Transverse colon (tissue), 3 donors: ENCODE measurements at regions not wholly inside any gene's neighbourhood (a gene's known extent, or its start where the extent isn't known, plus 50 kb on each side); places are given as distances from the start of the nearest gene placed in this dataset.

Source experiments
- POLR2A ChIP-seq: fragments of 450-650 bp; IDR thresholded peaks from one replicate; pipeline ENCODE4 v1.6.1; 2016; ENCODE audit warnings: antibody characterized with exemption, mild to moderate bottlenecking, moderate library complexity
- TF ChIP-seq, protein P1 (sequence below), 5 experiments: fragments of 200-600 bp in 3 of 5; fragments of 450-650 bp in 2 of 5; sonication (generic) in 3 of 5; IDR thresholded peaks; 1 replicate in 2 of 5; 2 replicates in 3 of 5; pipeline ENCODE4 v1.5.1; 2016 to 2017; ENCODE audit warnings: antibody characterized with exemption in 5 of 5, inconsistent platforms in 3 of 5, mild to moderate bottlenecking in 2 of 5, moderate library complexity in 1 of 5

DNA sequence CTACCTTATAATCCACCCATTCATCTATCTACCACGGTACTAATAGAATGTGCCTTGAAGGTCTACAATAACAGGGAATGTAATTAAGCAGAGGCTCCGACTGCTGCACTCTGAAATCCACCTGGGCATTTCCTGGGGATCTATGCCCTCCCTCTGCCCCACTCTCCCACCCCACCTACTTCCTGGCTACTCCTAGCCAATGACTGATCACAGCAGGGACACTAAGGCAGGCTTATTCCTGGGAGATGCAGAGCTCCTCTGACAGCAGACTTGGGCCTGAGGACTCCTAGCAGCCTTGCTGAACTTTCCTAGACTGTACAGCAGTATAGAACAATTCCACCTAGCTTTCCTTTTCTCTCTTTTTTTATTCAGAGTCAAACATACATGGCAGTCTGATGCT lies 91.1 kb upstream of the DHRS4 start:
- TF ChIP-seq, protein P1, sequence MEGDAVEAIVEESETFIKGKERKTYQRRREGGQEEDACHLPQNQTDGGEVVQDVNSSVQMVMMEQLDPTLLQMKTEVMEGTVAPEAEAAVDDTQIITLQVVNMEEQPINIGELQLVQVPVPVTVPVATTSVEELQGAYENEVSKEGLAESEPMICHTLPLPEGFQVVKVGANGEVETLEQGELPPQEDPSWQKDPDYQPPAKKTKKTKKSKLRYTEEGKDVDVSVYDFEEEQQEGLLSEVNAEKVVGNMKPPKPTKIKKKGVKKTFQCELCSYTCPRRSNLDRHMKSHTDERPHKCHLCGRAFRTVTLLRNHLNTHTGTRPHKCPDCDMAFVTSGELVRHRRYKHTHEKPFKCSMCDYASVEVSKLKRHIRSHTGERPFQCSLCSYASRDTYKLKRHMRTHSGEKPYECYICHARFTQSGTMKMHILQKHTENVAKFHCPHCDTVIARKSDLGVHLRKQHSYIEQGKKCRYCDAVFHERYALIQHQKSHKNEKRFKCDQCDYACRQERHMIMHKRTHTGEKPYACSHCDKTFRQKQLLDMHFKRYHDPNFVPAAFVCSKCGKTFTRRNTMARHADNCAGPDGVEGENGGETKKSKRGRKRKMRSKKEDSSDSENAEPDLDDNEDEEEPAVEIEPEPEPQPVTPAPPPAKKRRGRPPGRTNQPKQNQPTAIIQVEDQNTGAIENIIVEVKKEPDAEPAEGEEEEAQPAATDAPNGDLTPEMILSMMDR (IDR thresholded peaks at IDR 0.05), result no peak
- TF ChIP-seq POLR2A, result no peak
